ENCODE measurements at regions not wholly inside any gene's neighbourhood (a gene's known extent, or its start where the extent isn't known, plus 50 kb on each side); places are given as distances from the start of the nearest gene placed in this dataset.

DNA sequence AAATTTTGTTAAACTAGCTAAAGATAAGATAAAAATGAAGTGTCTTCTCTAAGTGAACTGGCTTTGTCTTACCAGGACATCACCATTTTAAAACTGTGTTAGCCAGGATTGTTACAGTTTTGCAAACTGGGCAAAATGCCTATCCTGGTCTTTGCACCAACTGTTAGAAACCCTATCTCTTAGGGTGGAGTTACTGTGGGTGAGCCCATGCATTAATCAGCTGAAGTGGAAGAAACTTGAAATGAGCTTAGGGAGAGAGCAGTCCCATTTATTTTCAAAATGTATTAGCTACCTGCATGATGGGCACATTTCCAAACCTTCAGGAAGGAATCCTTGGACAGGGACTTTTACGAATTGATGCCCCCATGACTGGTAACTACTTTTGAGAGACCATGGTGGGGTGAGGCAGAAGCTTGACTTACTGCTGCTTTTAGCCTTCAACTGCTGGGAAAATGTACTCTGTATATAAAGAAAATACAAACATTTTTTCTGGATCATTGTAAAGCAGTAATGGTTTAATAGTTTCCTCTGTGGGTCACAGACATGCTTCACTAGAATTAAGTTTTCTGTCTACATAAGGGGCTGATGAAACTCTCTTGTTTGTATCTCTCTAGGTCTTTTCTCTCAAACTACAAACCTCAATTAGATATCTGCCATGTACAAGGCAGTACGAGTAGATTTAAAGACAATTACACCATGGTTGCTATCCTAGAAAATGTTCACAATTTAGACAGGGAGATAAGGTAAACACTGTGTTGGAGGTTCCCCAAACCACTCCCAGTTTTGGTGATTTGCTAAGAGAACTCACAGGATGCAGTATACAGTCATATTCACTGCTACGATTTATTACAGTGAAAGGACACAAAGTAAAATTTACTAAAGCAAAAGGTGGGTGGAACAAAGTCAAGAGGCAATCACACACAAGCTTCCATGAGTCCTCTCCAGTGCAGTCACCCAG lies 321.4 kb upstream of the MMADHC start:
- Histone ChIP-seq H3K9me3 (no peaks in the 10 kb centered on the region), H3K36me3 (no peaks in the 10 kb centered on the region), H3K4me3 (ENCODE audit: low read depth, low read length) (no peak overlapping the region), H3K4me1 (no peaks in the 10 kb centered on the region), H3K27me3 (no peaks in the 10 kb centered on the region)
- DNase-seq = no peak
- TF ChIP-seq, protein P1, sequence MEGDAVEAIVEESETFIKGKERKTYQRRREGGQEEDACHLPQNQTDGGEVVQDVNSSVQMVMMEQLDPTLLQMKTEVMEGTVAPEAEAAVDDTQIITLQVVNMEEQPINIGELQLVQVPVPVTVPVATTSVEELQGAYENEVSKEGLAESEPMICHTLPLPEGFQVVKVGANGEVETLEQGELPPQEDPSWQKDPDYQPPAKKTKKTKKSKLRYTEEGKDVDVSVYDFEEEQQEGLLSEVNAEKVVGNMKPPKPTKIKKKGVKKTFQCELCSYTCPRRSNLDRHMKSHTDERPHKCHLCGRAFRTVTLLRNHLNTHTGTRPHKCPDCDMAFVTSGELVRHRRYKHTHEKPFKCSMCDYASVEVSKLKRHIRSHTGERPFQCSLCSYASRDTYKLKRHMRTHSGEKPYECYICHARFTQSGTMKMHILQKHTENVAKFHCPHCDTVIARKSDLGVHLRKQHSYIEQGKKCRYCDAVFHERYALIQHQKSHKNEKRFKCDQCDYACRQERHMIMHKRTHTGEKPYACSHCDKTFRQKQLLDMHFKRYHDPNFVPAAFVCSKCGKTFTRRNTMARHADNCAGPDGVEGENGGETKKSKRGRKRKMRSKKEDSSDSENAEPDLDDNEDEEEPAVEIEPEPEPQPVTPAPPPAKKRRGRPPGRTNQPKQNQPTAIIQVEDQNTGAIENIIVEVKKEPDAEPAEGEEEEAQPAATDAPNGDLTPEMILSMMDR (IDR thresholded peaks at IDR 0.05; ENCODE audit: low read depth, low read length) = no peak

DNA sequence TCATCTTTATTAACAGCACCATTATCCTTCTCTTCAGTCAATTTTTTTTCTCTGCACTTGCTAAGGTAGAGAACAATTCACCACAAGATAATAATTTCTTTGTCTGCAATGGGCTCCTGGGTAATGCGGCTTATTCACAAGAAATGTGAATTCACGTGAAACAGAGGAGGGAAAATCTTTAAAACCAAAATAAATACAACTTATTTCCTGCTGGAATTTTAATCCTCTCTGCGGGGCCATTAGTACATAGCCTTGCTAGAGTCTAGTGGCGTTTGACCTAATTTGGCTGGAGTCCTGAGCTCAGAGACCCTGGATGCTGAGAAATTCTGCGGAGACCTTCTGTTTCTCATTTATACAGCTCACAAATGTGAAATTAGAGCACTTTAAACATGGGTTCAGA lies 319.3 kb upstream of the MMADHC start:
- Histone ChIP-seq H3K4me1 (no peaks in the 10 kb centered on the region), H3K4me3 (ENCODE audit: low read depth, low read length) (no peak overlapping the region), H3K36me3 (no peaks in the 10 kb centered on the region), H3K9me3 (no peaks in the 10 kb centered on the region), H3K27me3 (no peaks in the 10 kb centered on the region)
- TF ChIP-seq, protein P1 (IDR thresholded peaks at IDR 0.05; ENCODE audit: low read depth, low read length) = no peak
- DNase-seq = no peak

DNA sequence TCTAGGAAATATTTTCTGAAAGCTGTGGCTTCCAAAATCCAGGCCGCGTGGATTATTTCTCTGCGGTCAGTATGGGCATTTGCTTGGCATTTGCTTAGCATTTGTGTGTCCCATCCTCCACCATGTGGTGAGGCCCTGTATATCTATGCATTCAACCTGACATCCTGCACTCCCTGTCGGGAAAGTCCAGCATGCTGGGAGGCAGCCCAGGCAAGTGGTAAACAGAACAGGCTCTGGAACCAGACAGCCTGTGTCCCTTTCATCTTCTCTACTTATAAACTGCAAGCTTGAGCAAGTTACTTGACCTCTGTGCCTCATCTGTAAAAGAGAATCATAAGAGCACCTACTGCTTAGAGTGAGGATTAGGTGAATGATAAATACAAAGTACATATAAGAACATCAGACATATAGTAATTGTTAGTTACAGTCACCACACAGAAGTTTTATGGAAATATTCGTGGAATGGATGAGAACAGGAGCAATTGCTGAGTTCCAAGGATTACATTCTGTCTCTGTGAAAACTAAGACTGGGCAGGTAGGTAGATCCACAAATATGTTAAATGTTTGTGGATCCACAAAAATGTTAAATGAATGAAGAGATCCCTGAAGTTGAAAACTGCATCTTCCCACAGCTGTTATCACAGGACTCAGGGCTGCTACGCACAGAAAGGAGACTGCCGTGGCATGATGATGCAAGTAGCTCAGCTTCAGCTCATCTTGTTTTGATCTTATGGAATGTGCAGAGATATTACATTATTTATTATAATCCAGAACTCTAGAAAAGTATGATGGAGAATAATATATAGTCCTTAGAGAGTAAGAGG lies 317.0 kb upstream of the MMADHC start:
- Histone ChIP-seq H3K27me3 (no peaks in the 10 kb centered on the region), H3K4me3 (ENCODE audit: low read depth, low read length) (no peak overlapping the region), H3K4me1 (no peaks in the 10 kb centered on the region), H3K36me3 (no peaks in the 10 kb centered on the region), H3K9me3 (no peaks in the 10 kb centered on the region)
- no peak for DNase-seq
- TF ChIP-seq, protein P1 (IDR thresholded peaks at IDR 0.05; ENCODE audit: low read depth, low read length) = no peak

DNA sequence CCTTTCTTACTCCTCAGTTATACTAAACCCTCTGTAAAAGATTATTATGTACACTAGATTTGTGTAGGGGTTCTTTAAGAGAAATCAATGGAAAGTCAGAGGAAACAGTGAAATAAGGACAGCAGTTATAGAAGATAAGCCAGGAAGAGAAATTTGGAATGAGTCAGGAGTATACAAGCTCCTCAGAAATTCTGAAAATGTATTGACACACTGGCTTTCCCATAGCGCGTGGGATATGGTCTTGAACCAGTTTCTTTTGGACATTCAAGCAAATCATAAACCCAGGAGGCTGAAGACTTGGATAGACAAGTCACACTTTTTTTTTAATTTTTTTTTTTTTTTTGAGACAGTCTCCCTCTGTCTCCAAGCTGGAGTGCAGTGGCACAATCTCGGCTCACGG lies 316.1 kb upstream of the MMADHC start:
- H3K27me3 ChIP-seq = no peaks in the 10 kb centered on the region
- H3K9me3 ChIP-seq = no peaks in the 10 kb centered on the region
- TF ChIP-seq, protein P1 (IDR thresholded peaks at IDR 0.05; ENCODE audit: low read depth, low read length) = no peak
- no peak overlapping the region for H3K4me3 ChIP-seq (ENCODE audit: low read depth, low read length)
- H3K36me3 ChIP-seq = no peaks in the 10 kb centered on the region
- no peaks in the 10 kb centered on the region for H3K4me1 ChIP-seq
- DNase-seq = no peak

DNA sequence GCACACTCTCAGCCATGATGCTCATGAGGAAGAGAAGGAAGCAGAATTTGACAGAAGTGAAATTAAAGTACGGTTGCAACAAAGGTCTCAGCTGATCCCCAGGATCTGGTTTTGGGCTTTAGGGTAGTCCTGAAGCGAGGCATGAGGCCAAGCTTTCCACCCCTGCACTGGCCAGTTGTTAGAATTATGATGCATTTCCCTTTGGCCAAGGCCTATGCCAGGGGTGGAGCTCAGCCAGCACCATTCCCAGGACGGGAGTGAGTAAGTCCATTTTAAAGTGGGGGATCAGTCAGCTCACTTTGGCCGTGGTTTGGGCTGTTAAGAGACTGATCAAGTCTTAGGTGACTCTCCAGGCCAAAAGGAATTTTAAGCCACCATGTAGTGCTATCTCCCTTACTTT lies 314.5 kb upstream of the MMADHC start:
- Histone ChIP-seq H3K4me3 (ENCODE audit: low read depth, low read length) (no peak overlapping the region), H3K36me3 (no peaks in the 10 kb centered on the region), H3K27me3 (no peaks in the 10 kb centered on the region), H3K9me3 (no peaks in the 10 kb centered on the region), H3K4me1 (no peaks in the 10 kb centered on the region)
- TF ChIP-seq, protein P1 (IDR thresholded peaks at IDR 0.05; ENCODE audit: low read depth, low read length) = no peak
- no peak for DNase-seq

All from BE2C (cell line).